ENCODE measurements at regions not wholly inside any gene's neighbourhood (a gene's known extent, or its start where the extent isn't known, plus 50 kb on each side); places are given as distances from the start of the nearest gene placed in this dataset.
A peak's percentile ranks its signal among the peaks of the same experiment; 100 is the strongest.

DNA sequence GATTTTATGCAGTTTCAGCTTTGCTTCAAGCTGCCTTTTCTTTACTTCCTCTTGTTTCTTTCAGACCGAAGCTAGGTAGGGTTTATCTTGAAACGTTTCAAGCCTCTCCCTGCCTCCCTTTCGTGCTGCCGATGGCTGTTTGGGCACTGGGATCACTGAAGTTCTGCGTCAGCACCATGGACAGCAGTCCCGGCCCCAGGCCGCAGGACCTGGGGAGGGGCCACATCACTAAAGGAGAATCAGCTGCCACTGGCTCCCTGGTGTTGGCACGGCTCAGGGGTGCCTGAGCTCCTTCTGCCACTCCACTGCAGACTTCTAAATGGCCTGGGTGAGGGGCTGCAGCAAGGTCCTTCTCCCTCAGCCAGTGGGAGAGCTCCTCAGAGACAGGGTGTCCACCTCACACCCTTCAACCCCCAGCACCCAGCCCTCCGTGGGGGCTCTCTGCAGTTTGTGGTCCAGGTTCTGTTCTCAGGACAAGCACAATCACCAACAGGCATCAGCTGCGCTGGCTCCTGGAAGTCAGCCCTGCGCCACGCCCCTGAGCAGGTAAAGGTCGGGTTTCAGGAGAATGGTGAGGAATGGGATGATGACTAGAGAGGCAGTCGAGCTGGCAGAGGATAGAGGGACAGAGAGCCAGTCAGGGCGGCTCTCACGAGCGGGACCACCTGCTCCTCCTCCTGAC, 387.2 kb downstream of the TCERG1L start:
- no peak for DNase-seq
- Histone ChIP-seq H3K27me3 (no peaks in the 10 kb centered on the region), H3K4me3 (no peak overlapping the region), H3K4me1 (no peaks in the 10 kb centered on the region), H3K36me3 (no peaks in the 10 kb centered on the region), H3K9me3 (no peaks in the 10 kb centered on the region), H3K27ac (no peak overlapping the region)
- peak in 2 of 4 donors; percentile 33 to 35 for ATAC-seq
- WGBS (ENCODE audit: insufficient coverage, low coverage, low lambda C conversion rate, missing lambda C conversion rate): 2% methylated on average over 9 of the region's 17 CpGs
- TF ChIP-seq CTCF (IDR thresholded peaks at IDR 0.05) (no peak), POLR2A (IDR thresholded peaks at IDR 0.05) (no peak)
- intact Hi-C loops (cut with DNase I): no loop called here

DNA sequence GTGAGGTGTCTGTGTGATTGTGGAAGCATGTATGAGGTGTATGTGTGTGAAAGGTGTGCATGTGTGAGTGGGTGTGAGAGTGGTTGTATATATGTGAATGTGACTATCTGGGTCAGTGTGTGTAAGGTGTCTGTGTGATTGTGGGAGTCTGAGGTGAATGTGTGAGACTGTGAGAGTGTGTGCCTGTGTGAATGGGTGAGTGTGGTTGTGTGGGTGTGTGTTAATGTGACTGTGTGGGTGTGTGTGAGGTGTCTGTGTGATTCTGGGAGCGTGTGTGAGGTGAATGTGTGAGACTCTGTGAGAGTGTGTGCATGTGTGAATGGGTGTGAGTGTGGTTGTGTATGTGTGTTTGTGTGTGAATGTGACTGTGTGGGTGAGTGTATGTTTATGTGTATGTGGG, 385.1 kb downstream of the TCERG1L start:
- DNase-seq (no peak), ATAC-seq (no peak)
- WGBS (ENCODE audit: insufficient coverage, low coverage, low lambda C conversion rate, missing lambda C conversion rate): 80% methylated on average over 1 of the region's 1 CpG
- Histone ChIP-seq H3K27me3 (no peaks in the 10 kb centered on the region), H3K36me3 (no peaks in the 10 kb centered on the region), H3K9me3 (no peaks in the 10 kb centered on the region), H3K4me1 (no peaks in the 10 kb centered on the region), H3K4me3 (no peak overlapping the region), H3K27ac (no peak overlapping the region)
- intact Hi-C loops (cut with DNase I): no loop called here
- TF ChIP-seq POLR2A (IDR thresholded peaks at IDR 0.05): no peak
- TF ChIP-seq CTCF (IDR thresholded peaks at IDR 0.05): no peak

DNA sequence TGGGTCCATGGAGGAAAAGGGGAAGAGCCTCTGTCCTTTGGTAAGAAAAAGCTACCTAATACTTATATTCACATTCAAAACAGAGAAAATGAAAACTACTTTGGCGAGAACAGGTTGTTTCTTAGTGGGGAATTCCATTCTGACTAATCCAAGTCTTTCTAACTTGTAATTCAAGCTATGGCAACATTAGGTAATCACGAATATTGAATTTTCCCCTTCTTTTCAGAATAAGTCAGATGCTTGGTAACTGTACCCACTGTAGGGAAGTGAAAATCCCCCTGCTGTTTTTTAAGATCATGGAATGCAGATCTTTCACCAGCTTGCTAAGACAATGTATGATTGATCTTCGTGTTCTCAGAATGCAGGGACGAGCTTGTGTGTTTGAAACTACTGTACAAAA, 384.4 kb downstream of the TCERG1L start:
- no peak for TF ChIP-seq CTCF (IDR thresholded peaks at IDR 0.05)
- no peak for TF ChIP-seq POLR2A (IDR thresholded peaks at IDR 0.05)
- Histone ChIP-seq H3K4me1 (no peaks in the 10 kb centered on the region), H3K9me3 (no peaks in the 10 kb centered on the region), H3K36me3 (no peaks in the 10 kb centered on the region), H3K27ac (no peak overlapping the region), H3K4me3 (no peak overlapping the region), H3K27me3 (no peaks in the 10 kb centered on the region)
- intact Hi-C loops (cut with DNase I): no loop called here
- no peak for ATAC-seq
- 29% methylated on average over 4 of the region's 4 CpGs for WGBS (ENCODE audit: insufficient coverage, low coverage, low lambda C conversion rate, missing lambda C conversion rate)
- DNase-seq: no peak

GRCh38 chr10:130928306-130928705, 383.2 kb downstream of the TCERG1L start:
- H3K4me3 ChIP-seq: no peak overlapping the region
- H3K4me1 ChIP-seq: no peaks in the 10 kb centered on the region
- no peaks in the 10 kb centered on the region for H3K36me3 ChIP-seq
- WGBS (ENCODE audit: insufficient coverage, low coverage, low lambda C conversion rate, missing lambda C conversion rate): 29% methylated on average over 2 of the region's 3 CpGs
- no peak for DNase-seq
- H3K27ac ChIP-seq: no peak overlapping the region
- intact Hi-C loops (cut with DNase I): no loop called here
- ATAC-seq: no peak
- H3K9me3 ChIP-seq: no peaks in the 10 kb centered on the region
- H3K27me3 ChIP-seq: no peaks in the 10 kb centered on the region
- TF ChIP-seq POLR2A (IDR thresholded peaks at IDR 0.05) (no peak), CTCF (IDR thresholded peaks at IDR 0.05) (no peak)

All from right lobe of liver (tissue), 6 donors.